ENCODE measurements at regions not wholly inside any gene's neighbourhood (a gene's known extent, or its start where the extent isn't known, plus 50 kb on each side); places are given as distances from the start of the nearest gene placed in this dataset.

DNA sequence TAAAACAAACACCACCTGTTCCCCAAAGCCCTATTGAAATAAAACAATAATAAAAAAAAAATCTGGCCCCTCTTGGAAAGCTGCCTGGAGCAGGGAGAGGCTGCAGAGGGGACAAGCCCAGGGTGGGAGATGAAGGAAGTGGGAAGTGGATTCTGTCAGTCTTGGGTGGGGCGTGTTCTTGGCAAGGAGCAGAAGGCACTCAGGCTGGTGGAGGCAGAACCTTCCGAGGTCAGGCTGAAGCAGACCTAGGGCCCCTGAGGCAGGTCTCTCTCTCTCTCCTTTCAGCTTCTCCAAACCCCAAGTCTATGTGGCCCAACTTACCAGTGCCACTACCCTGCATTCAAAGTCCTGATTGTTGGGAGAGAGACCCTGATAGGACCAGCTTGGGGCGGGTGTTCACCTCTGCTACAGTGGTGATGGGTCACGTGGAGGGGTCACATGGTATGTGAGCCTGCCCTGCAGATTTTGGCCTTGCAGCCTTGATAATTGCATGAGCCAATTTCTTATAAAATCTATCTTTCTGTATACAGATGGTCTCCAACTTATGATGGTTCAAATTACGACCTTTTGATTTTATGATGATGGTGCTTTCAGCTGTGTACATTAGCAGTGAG is 145.4 kb upstream of the C1orf174 start:
- H3K27me3 ChIP-seq (replicated peaks; ENCODE audit: insufficient read depth) = no peaks in the 10 kb centered on the region
- DNase-seq (ENCODE audit: low spot score) = no peak
- ATAC-seq (ENCODE audit: insufficient number of reproducible peaks, low FRiP score, low read depth) = no peak
- no peaks in the 10 kb centered on the region for H3K36me3 ChIP-seq
- no peaks in the 10 kb centered on the region for H3K9me3 ChIP-seq
- no peaks in the 10 kb centered on the region for H3K4me1 ChIP-seq (ENCODE audit: control insufficient read depth in 1 of 2, low read depth in 2 of 2)
- no peak overlapping the region for H3K27ac ChIP-seq
- H3K4me3 ChIP-seq = no peak overlapping the region
- TF ChIP-seq, protein P1, sequence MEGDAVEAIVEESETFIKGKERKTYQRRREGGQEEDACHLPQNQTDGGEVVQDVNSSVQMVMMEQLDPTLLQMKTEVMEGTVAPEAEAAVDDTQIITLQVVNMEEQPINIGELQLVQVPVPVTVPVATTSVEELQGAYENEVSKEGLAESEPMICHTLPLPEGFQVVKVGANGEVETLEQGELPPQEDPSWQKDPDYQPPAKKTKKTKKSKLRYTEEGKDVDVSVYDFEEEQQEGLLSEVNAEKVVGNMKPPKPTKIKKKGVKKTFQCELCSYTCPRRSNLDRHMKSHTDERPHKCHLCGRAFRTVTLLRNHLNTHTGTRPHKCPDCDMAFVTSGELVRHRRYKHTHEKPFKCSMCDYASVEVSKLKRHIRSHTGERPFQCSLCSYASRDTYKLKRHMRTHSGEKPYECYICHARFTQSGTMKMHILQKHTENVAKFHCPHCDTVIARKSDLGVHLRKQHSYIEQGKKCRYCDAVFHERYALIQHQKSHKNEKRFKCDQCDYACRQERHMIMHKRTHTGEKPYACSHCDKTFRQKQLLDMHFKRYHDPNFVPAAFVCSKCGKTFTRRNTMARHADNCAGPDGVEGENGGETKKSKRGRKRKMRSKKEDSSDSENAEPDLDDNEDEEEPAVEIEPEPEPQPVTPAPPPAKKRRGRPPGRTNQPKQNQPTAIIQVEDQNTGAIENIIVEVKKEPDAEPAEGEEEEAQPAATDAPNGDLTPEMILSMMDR (IDR thresholded peaks at IDR 0.05) = no peak

DNA sequence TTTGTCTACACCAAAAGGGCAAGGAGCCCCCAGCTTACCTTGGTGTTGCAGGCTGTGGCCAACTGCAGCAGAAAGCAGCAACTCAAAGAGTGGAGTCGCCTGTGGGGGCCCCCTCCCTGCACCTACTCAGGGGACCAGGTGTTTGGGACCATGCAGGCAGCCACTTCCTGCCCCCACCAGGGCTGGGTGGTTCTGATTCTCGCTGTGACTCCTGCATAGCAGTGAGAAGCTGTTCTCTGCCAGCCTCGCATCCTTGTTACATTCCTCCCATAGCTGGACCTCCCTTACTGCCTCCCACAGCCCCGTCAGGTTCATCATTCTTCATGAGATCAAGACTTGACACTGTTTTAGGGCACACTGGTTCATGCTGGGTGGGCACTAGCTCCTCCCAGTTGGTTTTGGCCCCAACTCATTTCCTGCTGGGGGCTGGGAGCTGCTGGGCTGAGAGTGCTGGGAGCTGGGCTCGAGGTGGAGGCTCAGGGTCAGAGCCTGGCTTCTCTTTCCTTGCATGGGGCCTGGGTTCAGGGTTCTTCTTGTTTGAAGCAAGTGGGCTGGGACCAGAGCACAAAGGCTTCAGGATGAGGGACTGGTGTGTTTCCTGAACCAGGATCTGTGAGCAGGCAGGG is 146.9 kb upstream of the C1orf174 start:
- Histone ChIP-seq H3K4me1 (ENCODE audit: control insufficient read depth in 1 of 2, low read depth in 2 of 2) (no peaks in the 10 kb centered on the region), H3K36me3 (no peaks in the 10 kb centered on the region), H3K9me3 (no peaks in the 10 kb centered on the region), H3K27me3 (replicated peaks; ENCODE audit: insufficient read depth) (no peaks in the 10 kb centered on the region), H3K27ac (no peak overlapping the region), H3K4me3 (no peak overlapping the region)
- ATAC-seq (ENCODE audit: insufficient number of reproducible peaks, low FRiP score, low read depth) = no peak
- TF ChIP-seq, protein P1 (IDR thresholded peaks at IDR 0.05) = no peak
- no peak for DNase-seq (ENCODE audit: low spot score)

DNA sequence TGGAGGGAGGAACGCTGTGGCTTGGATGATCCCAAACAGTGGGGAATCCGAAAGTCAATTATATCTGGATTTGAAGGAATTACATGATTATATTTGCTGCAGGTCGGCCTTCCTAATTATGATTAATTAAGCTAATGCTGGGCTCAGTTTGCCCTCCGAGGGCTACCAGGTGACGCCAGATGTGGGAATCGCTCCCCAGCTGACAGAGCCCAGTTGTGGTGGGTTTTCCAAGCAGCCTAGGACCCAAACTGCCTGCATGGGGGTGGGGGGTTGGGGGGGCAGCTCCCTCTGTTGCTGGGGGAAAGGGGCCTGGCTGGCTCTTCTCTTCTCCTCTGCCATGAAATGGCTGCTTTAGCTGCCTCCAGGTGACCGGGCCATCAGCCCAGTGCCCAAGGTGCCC is 147.6 kb upstream of the C1orf174 start:
- no peak for ATAC-seq (ENCODE audit: insufficient number of reproducible peaks, low FRiP score, low read depth)

DNA sequence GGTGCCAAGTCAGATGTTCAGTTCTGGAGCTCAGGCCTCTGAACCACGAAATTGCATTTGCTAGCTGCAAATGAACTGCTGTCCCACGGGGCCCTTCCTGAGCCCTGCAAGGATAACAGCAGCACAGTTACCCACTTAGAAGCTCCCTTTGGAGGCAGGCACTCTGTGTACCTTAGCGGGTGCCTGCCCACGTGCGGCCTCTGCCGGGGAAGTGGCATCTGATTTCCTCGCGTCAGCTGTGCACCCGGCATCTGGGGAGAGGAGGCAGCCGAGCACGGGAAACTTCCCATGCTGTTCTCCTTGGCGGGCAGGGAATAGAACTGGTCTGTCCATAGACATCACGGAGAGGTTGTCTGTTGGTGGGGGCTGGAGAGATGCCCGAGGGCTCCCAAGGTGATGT is 148.0 kb upstream of the C1orf174 start:
- no peaks in the 10 kb centered on the region for H3K36me3 ChIP-seq
- no peaks in the 10 kb centered on the region for H3K4me1 ChIP-seq (ENCODE audit: control insufficient read depth in 1 of 2, low read depth in 2 of 2)
- DNase-seq (ENCODE audit: low spot score) (no peak), ATAC-seq (ENCODE audit: insufficient number of reproducible peaks, low FRiP score, low read depth) (no peak)
- H3K27me3 ChIP-seq (replicated peaks; ENCODE audit: insufficient read depth) = no peaks in the 10 kb centered on the region
- TF ChIP-seq, protein P1 (IDR thresholded peaks at IDR 0.05) = no peak
- H3K4me3 ChIP-seq = no peak overlapping the region
- H3K27ac ChIP-seq = no peak overlapping the region
- no peaks in the 10 kb centered on the region for H3K9me3 ChIP-seq

More for the DNA sequence above, 147.6 kb upstream of the C1orf174 start:
- no peaks in the 10 kb centered on the region for H3K27me3 ChIP-seq (replicated peaks; ENCODE audit: insufficient read depth)
- H3K4me3 ChIP-seq = no peak overlapping the region
- no peaks in the 10 kb centered on the region for H3K9me3 ChIP-seq
- TF ChIP-seq, protein P1 (IDR thresholded peaks at IDR 0.05) = no peak
- H3K36me3 ChIP-seq = no peaks in the 10 kb centered on the region
- no peak for DNase-seq (ENCODE audit: low spot score)
- H3K4me1 ChIP-seq (ENCODE audit: control insufficient read depth in 1 of 2, low read depth in 2 of 2) = no peaks in the 10 kb centered on the region
- H3K27ac ChIP-seq = no peak overlapping the region

DNA sequence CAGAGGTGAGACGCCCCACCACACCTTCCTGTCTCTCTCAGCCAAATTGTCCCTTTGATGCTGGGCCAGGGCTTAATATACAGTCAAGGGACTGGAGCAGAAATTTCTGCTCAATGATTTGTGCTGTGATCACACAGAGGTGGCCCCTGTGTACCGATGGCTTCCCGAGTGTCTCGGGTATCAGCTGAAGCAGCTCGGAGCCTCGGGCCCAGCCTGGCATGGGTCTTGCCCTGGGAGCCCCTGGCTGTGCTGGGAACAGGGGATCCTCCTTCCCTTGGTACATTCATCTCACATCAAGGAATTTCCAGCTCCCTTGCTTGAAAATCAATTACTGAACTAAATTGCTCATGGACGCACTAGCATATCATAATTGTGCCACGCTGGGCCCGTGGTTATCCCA is 148.8 kb upstream of the C1orf174 start:
- Histone ChIP-seq H3K9me3 (no peaks in the 10 kb centered on the region), H3K36me3 (no peaks in the 10 kb centered on the region), H3K27ac (no peak overlapping the region), H3K27me3 (replicated peaks; ENCODE audit: insufficient read depth) (no peaks in the 10 kb centered on the region), H3K4me1 (ENCODE audit: control insufficient read depth in 1 of 2, low read depth in 2 of 2) (no peaks in the 10 kb centered on the region), H3K4me3 (no peak overlapping the region)
- DNase-seq (ENCODE audit: low spot score) (no peak), ATAC-seq (ENCODE audit: insufficient number of reproducible peaks, low FRiP score, low read depth) (no peak)
- TF ChIP-seq, protein P1 (IDR thresholded peaks at IDR 0.05) = no peak
